ENCODE measurements at regions not wholly inside any gene's neighbourhood (a gene's known extent, or its start where the extent isn't known, plus 50 kb on each side); places are given as distances from the start of the nearest gene placed in this dataset.

DNA sequence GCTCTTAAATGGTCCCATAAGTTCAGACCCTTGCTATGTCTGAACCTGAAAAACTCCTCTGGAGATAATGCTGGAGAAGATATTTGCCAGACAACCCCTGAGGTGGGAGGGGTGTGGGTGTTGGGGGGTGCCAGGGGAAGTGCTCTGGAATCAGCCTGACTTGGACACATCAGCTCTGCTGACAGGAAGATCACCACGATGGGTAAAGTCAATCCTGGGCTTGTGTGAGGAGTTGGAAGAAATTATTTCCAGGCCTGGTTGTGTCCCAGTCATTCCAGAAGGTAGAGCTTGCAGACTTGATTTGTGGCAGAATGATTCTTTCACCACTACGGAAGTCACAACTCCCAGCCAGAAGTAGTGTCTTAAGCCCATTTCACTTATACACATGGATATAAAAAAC, 60.3 kb upstream of the UNC5B start:
- TF ChIP-seq CTCF (conservative IDR thresholded peaks at IDR 0.05; ENCODE audit: low read length), result no peak
- no peak overlapping the region for H3K4me3 ChIP-seq (ENCODE audit: low read length)
- no peak for DNase-seq (ENCODE audit: low read depth)

- TF ChIP-seq CTCF (conservative IDR thresholded peaks at IDR 0.05; ENCODE audit: low read length), result no peak
- peak; percentile 3 for DNase-seq (ENCODE audit: low read depth)
Observed at GRCh38 chr10:71156436-71156835, 55.9 kb upstream of the UNC5B start.

DNA sequence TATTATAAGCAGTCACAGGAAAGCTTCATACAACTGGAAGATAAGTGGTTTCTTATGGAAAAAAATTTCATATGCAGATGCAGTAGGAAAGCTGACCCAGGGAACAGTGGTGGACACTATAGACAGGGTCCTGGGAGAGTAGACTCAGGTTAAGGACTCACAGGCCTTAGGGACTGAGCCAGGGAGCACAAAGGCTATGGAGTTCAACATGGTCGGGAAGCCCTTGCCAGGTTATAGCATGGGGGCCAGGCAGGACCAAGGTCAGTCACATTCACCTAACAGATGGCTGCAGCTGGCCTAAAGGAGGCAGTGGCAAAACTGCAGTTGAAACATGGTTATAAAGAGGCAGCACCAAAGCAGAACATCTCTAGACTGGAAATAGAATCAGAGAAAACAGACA, 54.9 kb upstream of the UNC5B start:
- H3K4me3 ChIP-seq (ENCODE audit: low read length), result no peak overlapping the region
- DNase-seq (ENCODE audit: low read depth), result no peak
- TF ChIP-seq CTCF (conservative IDR thresholded peaks at IDR 0.05; ENCODE audit: low read length), result no peak

More at GRCh38 chr10:71156436-71156835, 55.9 kb upstream of the UNC5B start:
- no peak overlapping the region for H3K4me3 ChIP-seq (ENCODE audit: low read length)

DNA sequence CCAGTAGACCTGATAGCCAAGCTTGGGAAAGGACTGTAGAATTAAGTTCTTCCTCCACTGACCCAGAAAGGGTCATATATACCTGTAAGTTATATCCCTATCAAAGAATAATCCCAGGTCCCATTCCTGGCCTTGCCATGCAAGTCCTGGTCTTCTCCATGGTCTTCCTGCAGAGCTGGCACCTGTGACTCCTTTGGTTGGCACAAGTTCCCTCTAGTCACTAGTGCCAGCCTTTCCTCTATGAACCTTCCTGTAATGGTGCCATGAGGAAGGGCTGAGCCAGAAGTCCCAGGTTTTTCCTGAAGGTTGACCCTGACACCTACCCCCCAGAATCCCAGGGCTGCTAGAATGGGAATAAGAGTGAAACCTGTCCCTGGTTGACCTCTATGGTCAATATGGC, 54.1 kb upstream of the UNC5B start:
- TF ChIP-seq CTCF (conservative IDR thresholded peaks at IDR 0.05; ENCODE audit: low read length), result no peak
- DNase-seq (ENCODE audit: low read depth), result no peak
- no peak overlapping the region for H3K4me3 ChIP-seq (ENCODE audit: low read length)

DNA sequence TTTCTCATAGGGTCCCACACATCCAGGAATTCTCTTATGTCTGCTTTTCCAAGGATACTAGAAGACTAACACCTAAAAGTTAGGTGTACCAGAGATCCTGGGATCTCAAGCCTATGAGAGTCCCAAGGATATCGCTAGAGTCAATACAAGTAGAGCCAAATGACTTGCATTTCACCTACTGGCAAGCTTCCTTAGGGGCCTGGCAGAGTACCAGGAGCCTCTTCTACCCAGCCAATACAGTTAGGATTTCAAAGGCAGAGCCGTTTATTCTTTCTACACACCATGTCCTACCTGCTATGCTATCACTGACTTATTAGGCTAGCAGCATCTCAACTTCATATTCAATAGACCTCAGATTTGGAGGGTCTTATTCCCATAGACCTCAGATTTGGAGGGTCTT, 53.5 kb upstream of the UNC5B start:
- no peak for TF ChIP-seq CTCF (conservative IDR thresholded peaks at IDR 0.05; ENCODE audit: low read length)
- DNase-seq (ENCODE audit: low read depth), result no peak
- H3K4me3 ChIP-seq (ENCODE audit: low read length), result no peak overlapping the region

DNA sequence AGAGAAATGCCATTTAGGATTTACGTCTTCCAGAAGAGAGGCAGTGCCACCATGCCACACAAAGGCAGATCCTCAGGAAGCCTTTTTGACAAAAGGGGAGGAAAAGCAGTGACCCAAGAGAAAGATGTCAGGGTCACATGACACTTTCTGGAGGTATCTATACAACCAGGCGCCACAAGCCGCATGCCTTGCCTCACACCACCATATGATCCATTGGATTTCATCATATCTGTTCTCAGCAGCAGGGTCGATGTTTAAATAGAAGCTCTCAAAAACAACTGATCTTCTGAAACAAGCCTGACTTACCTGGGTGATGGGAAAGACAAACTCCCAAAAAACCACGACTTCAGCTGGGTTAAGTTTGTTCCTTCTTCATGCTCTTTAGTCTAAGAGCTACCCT, 52.5 kb upstream of the UNC5B start:
- TF ChIP-seq CTCF (conservative IDR thresholded peaks at IDR 0.05; ENCODE audit: low read length), result no peak
- no peak for DNase-seq (ENCODE audit: low read depth)

DNA sequence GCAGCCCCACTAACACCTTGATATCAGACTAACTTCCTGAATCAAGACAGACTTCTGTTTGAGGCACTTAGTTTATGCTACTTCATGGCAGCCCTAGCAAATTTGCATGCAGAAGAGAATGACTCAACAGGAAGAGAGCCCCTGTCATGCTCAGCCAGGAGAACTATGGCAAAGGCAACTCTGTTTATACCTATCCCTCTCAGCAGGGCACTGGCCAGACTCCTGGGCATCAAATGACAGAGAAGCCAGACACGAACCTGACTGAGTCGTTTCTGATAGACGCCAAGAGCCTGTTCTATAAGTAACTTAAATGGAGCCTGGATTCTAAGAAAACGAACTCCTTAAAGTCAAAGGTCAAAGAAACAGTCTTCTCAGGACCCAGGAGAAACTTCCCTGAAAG, 50.9 kb upstream of the UNC5B start:
- no peak overlapping the region for H3K4me3 ChIP-seq (ENCODE audit: low read length)
- DNase-seq (ENCODE audit: low read depth), result no peak
- no peak for TF ChIP-seq CTCF (conservative IDR thresholded peaks at IDR 0.05; ENCODE audit: low read length)

More for the DNA sequence above, 52.5 kb upstream of the UNC5B start:
- H3K4me3 ChIP-seq (ENCODE audit: low read length), result no peak overlapping the region
